CD4-positive, alpha-beta T cell (primary cell): ENCODE measurements at regions not wholly inside any gene's neighbourhood (a gene's known extent, or its start where the extent isn't known, plus 50 kb on each side); places are given as distances from the start of the nearest gene placed in this dataset.

Experiments
- ATAC-seq: fragments of 200-7000 bp; cut with Tn5 transposase; one replicate; pipeline ENCODE4 v1.10.0; 2022; ENCODE audit warnings: mild to moderate bottlenecking; ENCODE audit not compliant: poor library complexity
- CTCF ChIA-PET: fragments of 350-600 bp; sonication (Branson Sonifier 250); formaldehyde crosslinking; loops from one replicate; lab custom pipeline; 2021; ENCODE audit warnings: antibody characterized with exemption, inconsistent platforms; lab: Charles Lee
- POLR2A ChIA-PET: fragments of 350-600 bp; sonication (Branson Sonifier 250); formaldehyde crosslinking; loops from one replicate; lab custom pipeline; 2021; ENCODE audit warnings: antibody characterized with exemption, inconsistent platforms; lab: Charles Lee
- DNase-seq, 14 experiments: peaks; one replicate each; pipeline ENCODE4 v3.0.0-alpha.2; 2013 to 2020; ENCODE audit warnings: mixed read lengths in 2 of 14
- H3K27ac ChIP-seq, 2 donors: one replicate each; pipeline versions ENCODE4 v1.5.1 to v1.7.0; 2013; ENCODE audit warnings: low read length in 2 of 2, low read depth in 1 of 2, mild to moderate bottlenecking in 1 of 2
- H3K27me3 ChIP-seq, 2 experiments: 1 replicate in 1 of 2; 2 replicates in 1 of 2; pipeline versions ENCODE4 v1.6.1 to v1.7.0; 2013; ENCODE audit warnings: low read length in 2 of 2, control low read depth in 1 of 2, mild to moderate bottlenecking in 1 of 2, moderate library complexity in 1 of 2; ENCODE audit not compliant: insufficient read depth in 2 of 2, control insufficient read depth in 1 of 2
- H3K36me3 ChIP-seq: one replicate; pipeline ENCODE4 v1.6.1; 2013; ENCODE audit warnings: low read length, control low read depth; ENCODE audit not compliant: insufficient read depth
- H3K4me1 ChIP-seq: one replicate; pipeline ENCODE4 v1.6.1; 2013; ENCODE audit warnings: low read length, control low read depth; ENCODE audit not compliant: insufficient read depth
- H3K4me3 ChIP-seq: one replicate; pipeline ENCODE4 v1.5.1; 2013; ENCODE audit warnings: mild to moderate bottlenecking, low read length, moderate library complexity
- H3K9me3 ChIP-seq, 2 experiments: 1 replicate in 1 of 2; 2 replicates in 1 of 2; pipeline versions ENCODE4 v1.6.1 to v1.7.0; 2013; ENCODE audit warnings: low read length in 2 of 2, mild to moderate bottlenecking in 2 of 2, control low read depth in 1 of 2, moderate library complexity in 1 of 2; ENCODE audit not compliant: control insufficient read depth in 1 of 2, insufficient read depth in 1 of 2
- H3K27ac Mint-ChIP-seq: one replicate; pipeline ENCODE4 v1.8.0; 2020; ENCODE audit warnings: mixed read lengths
- H3K27me3 Mint-ChIP-seq: one replicate; pipeline ENCODE4 v1.8.0; 2021; ENCODE audit warnings: mixed read lengths
- H3K36me3 Mint-ChIP-seq: one replicate; pipeline ENCODE4 v1.8.0; 2021; ENCODE audit warnings: low read depth, mixed read lengths
- H3K4me1 Mint-ChIP-seq: one replicate; pipeline ENCODE4 v1.8.0; 2021; ENCODE audit warnings: low read depth, mixed read lengths
- H3K4me3 Mint-ChIP-seq: one replicate; pipeline ENCODE4 v1.8.0; 2020; ENCODE audit warnings: mild to moderate bottlenecking, mixed read lengths
- H3K9me3 Mint-ChIP-seq: one replicate; pipeline ENCODE4 v1.8.0; 2020; ENCODE audit warnings: mixed read lengths
- intact Hi-C, 2 experiments: fragments of 100-400 bp; cut with DNase I in 1 of 2; cut with micrococcal nuclease in 1 of 2; formaldehyde crosslinking; loops; one replicate each; pipeline versions ENCODE4 v1.15.1 to v1.9.0; 2023 to 2025; cut with DNase I, micrococcal nuclease
- TF ChIP-seq, protein P1 (sequence below): fragments of 200-600 bp; IDR thresholded peaks from one replicate; pipeline ENCODE4 v1.8.0; 2022; ENCODE audit warnings: antibody characterized with exemption, mild to moderate bottlenecking

DNA sequence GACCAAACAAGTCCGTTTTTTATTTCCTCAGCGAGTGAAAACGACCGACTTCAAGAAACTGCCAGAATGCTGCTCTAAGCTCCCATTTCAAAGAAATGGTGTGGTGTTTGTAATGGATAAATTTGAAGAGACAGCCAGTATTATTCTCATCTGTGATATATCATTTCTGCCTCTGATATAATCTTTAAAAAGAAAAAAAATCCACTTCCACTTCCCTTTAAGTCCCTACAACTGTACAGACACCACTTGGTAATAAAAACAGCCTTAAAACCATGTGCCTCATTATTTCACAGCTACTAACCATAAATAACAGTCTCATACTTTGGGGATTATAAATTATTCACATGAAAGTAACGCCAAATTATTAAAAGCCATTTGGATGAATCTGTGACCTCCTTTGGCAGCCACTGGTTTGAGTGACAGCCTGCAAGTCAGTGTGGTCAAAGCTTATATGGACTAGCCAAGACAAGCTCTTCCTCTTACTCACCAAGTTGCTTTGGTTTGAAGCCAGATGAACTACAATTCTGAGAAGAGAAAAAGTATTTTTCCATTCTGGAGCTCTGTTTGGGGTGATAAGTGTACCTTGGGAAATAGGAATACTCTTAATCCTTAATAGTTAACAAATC, 168.0 kb downstream of the SHOX2 start:
- Histone ChIP-seq H3K4me3 (no peak overlapping the region), H3K27me3 (no peaks in the 10 kb centered on the region), H3K9me3 (peaks cover 0 to 2% of the 10 kb centered on the region in 2 experiments), H3K4me1 (no peaks in the 10 kb centered on the region), H3K27ac (no peak overlapping the region), H3K36me3 (no peaks in the 10 kb centered on the region)
- no peak for DNase-seq
- no peaks in the 10 kb centered on the region for H3K9me3 Mint-ChIP-seq
- H3K4me3 Mint-ChIP-seq, result no peak overlapping the region
- H3K4me1 Mint-ChIP-seq, result no peaks in the 10 kb centered on the region
- no peak overlapping the region for H3K27ac Mint-ChIP-seq
- TF ChIP-seq, protein P1, sequence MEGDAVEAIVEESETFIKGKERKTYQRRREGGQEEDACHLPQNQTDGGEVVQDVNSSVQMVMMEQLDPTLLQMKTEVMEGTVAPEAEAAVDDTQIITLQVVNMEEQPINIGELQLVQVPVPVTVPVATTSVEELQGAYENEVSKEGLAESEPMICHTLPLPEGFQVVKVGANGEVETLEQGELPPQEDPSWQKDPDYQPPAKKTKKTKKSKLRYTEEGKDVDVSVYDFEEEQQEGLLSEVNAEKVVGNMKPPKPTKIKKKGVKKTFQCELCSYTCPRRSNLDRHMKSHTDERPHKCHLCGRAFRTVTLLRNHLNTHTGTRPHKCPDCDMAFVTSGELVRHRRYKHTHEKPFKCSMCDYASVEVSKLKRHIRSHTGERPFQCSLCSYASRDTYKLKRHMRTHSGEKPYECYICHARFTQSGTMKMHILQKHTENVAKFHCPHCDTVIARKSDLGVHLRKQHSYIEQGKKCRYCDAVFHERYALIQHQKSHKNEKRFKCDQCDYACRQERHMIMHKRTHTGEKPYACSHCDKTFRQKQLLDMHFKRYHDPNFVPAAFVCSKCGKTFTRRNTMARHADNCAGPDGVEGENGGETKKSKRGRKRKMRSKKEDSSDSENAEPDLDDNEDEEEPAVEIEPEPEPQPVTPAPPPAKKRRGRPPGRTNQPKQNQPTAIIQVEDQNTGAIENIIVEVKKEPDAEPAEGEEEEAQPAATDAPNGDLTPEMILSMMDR, result no peak
- no peaks in the 10 kb centered on the region for H3K36me3 Mint-ChIP-seq
- CTCF ChIA-PET, result no interaction called here
- intact Hi-C loops, result no loop called here
- POLR2A ChIA-PET, result no interaction called here
- ATAC-seq, result no peak
- peaks cover 3% of the 10 kb centered on the region for H3K27me3 Mint-ChIP-seq

DNA sequence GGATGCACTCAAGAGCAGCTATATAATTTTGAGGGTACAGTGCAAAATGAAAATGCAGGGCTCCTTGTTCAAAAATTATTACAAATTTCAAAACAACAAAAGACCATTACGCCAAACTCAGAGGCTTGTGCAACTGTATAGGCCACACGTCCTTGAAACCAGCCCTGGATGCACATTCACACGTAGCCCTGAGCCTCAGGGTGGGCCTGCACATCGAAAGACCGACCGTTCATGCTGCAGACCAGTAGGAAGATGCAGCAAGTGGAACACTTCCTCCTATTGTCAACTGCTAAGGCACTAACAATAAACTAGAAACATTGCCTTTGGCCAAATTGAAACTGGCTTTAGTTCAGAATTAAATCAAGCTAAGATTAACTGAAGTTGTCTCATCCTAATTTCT, 174.7 kb downstream of the SHOX2 start:
- peaks cover 0 to 4% of the 10 kb centered on the region in 2 experiments for H3K9me3 ChIP-seq
- ChIA-PET POLR2A (no interaction called here), CTCF (interaction anchor here (0.6 kb wide), 1 partner anchor 614 kb away, joined by 3 read pairs; no protein-coding TSS in a partner anchor)
- H3K4me3 ChIP-seq, result no peak overlapping the region
- ATAC-seq (no peak), DNase-seq (no peak)
- no peak overlapping the region for H3K27ac ChIP-seq
- TF ChIP-seq, protein P1, result no peak
- Mint-ChIP-seq H3K27me3 (no peaks in the 10 kb centered on the region), H3K9me3 (no peaks in the 10 kb centered on the region), H3K4me1 (no peaks in the 10 kb centered on the region), H3K27ac (no peak overlapping the region), H3K36me3 (no peaks in the 10 kb centered on the region), H3K4me3 (no peak overlapping the region)
- intact Hi-C loops, result no loop called here
- H3K4me1 ChIP-seq, result no peaks in the 10 kb centered on the region
- no peaks in the 10 kb centered on the region for H3K36me3 ChIP-seq
- no peaks in the 10 kb centered on the region for H3K27me3 ChIP-seq

DNA sequence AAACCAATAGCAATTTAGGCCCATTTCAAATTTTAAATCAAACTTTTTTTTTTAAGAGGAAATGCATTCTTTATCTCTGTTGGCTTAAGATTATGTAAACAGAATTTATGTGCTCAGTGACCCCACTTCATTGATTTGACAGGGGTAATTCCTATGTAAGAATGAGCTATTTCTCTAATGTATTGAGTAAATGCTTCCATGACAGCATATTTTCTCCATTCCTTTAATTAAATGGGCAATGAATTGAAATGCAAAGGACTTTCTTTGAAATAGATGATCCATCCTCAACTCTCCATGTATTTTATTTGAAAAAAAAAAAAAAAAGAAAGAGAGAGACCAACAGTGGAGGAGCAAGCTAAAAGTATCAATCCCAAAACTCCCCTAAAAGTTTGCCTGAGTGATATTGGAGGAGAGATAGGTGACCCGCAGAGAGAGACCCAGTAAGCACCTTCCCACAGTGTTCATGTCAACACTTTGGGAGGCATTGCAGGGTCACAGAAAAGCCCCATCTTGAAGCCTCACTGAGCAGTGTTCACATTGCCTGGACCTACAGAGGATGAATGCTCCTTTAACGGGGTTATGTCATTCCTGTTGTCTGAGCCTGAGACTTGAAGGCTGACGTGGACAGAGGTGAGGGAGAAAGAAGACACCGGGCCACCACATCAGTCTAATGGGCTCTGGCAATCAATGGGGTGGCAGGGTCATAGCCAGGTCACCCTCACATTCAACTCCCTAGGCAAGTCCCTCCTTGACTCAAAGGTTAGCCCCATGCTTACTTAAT, 176.0 kb downstream of the SHOX2 start:
- H3K27ac Mint-ChIP-seq, result no peak overlapping the region
- H3K4me1 ChIP-seq, result no peaks in the 10 kb centered on the region
- H3K27ac ChIP-seq, result no peak overlapping the region
- ATAC-seq (no peak), DNase-seq (no peak)
- no peaks in the 10 kb centered on the region for H3K36me3 ChIP-seq
- H3K9me3 Mint-ChIP-seq, result no peaks in the 10 kb centered on the region
- H3K27me3 Mint-ChIP-seq, result no peaks in the 10 kb centered on the region
- ChIA-PET CTCF (no interaction called here), POLR2A (no interaction called here)
- H3K36me3 Mint-ChIP-seq, result no peaks in the 10 kb centered on the region
- no peak overlapping the region for H3K4me3 ChIP-seq
- H3K9me3 ChIP-seq, result peaks cover 0 to 4% of the 10 kb centered on the region in 2 experiments
- no peaks in the 10 kb centered on the region for H3K4me1 Mint-ChIP-seq
- intact Hi-C loops, result no loop called here
- no peaks in the 10 kb centered on the region for H3K27me3 ChIP-seq
- TF ChIP-seq, protein P1, result no peak
- H3K4me3 Mint-ChIP-seq, result no peak overlapping the region
